ENCODE measurements at regions not wholly inside any gene's neighbourhood (a gene's known extent, or its start where the extent isn't known, plus 50 kb on each side); places are given as distances from the start of the nearest gene placed in this dataset.

DNA sequence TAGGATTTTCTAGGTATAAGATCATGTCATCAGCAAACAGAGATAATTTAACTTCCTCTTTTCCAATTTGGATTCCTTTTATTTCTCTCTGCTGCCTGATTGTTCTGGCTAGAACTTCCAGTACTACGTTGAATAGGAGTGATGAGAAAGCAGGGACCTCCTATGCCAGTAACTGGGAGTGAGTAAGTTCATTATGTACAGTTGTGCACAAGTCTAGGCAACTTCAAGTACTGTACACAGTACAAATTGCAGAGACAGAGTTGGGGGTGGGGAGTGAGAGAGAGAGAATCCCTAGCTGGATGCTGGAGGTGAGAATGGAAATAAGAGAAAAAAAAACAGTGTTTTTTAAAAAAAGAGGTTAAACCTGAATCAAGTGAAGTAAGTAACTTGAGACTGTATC is 210.2 kb downstream of the MMUT start:
- TF ChIP-seq ADNP (CRISPR knock-in tag; IDR thresholded peaks at IDR 0.05) (no peak), TCF7 (IDR thresholded peaks at IDR 0.05; ENCODE audit: low read depth) (no peak), CENPX (CRISPR knock-in tag; IDR thresholded peaks at IDR 0.05) (no peak), SIN3A (IDR thresholded peaks at IDR 0.05; ENCODE audit: borderline replicate concordance, low read depth, low read length) (no peak), AGO2 (optimal IDR thresholded peaks at IDR 0.05; ENCODE audit: low read depth, low read length) (no peak), MYC (CRISPR knock-in tag; IDR thresholded peaks at IDR 0.05; ENCODE audit: borderline replicate concordance) (no peak), PAWR (CRISPR knock-in tag; IDR thresholded peaks at IDR 0.05; ENCODE audit: borderline replicate concordance) (no peak), SETDB1 (CRISPR knock-in tag; IDR thresholded peaks at IDR 0.05; ENCODE audit: borderline replicate concordance) (no peak), STAG1 (CRISPR knock-in tag; IDR thresholded peaks at IDR 0.05) (no peak), RFX5 (IDR thresholded peaks at IDR 0.05; ENCODE audit: low read depth, low read length) (no peak), DPF2 (CRISPR knock-in tag; IDR thresholded peaks at IDR 0.05; ENCODE audit: borderline replicate concordance, low read depth) (no peak)
- TF ChIP-seq, protein P1, sequence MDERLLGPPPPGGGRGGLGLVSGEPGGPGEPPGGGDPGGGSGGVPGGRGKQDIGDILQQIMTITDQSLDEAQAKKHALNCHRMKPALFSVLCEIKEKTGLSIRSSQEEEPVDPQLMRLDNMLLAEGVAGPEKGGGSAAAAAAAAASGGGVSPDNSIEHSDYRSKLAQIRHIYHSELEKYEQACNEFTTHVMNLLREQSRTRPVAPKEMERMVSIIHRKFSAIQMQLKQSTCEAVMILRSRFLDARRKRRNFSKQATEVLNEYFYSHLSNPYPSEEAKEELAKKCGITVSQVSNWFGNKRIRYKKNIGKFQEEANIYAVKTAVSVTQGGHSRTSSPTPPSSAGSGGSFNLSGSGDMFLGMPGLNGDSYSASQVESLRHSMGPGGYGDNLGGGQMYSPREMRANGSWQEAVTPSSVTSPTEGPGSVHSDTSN (CRISPR knock-in tag; IDR thresholded peaks at IDR 0.05) = no peak
- TF ChIP-seq, protein P2, sequence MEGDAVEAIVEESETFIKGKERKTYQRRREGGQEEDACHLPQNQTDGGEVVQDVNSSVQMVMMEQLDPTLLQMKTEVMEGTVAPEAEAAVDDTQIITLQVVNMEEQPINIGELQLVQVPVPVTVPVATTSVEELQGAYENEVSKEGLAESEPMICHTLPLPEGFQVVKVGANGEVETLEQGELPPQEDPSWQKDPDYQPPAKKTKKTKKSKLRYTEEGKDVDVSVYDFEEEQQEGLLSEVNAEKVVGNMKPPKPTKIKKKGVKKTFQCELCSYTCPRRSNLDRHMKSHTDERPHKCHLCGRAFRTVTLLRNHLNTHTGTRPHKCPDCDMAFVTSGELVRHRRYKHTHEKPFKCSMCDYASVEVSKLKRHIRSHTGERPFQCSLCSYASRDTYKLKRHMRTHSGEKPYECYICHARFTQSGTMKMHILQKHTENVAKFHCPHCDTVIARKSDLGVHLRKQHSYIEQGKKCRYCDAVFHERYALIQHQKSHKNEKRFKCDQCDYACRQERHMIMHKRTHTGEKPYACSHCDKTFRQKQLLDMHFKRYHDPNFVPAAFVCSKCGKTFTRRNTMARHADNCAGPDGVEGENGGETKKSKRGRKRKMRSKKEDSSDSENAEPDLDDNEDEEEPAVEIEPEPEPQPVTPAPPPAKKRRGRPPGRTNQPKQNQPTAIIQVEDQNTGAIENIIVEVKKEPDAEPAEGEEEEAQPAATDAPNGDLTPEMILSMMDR (CRISPR knock-in tag; IDR thresholded peaks at IDR 0.05) = no peak
